Mucosa of descending colon (tissue), 3 donors: ENCODE measurements at regions not wholly inside any gene's neighbourhood (a gene's known extent, or its start where the extent isn't known, plus 50 kb on each side); places are given as distances from the start of the nearest gene placed in this dataset.

Experiments used
- ATAC-seq: fragments of 200-7000 bp; cut with Tn5 transposase; one replicate; pipeline ENCODE4 v1.9.1; 2020; ENCODE audit warnings: mild to moderate bottlenecking, moderate library complexity
- DNase-seq, 3 donors: peaks; one replicate each; pipeline ENCODE4 v3.0.0-alpha.2; 2020
- H3K36me3 ChIP-seq: fragments of 200-600 bp; one replicate; pipeline ENCODE4 v1.8.0; 2021; ENCODE audit warnings: low read depth, mild to moderate bottlenecking
- H3K4me1 ChIP-seq: fragments of 200-600 bp; one replicate; pipeline ENCODE4 v1.8.0; 2021; ENCODE audit warnings: low read depth, mild to moderate bottlenecking
- H3K4me3 ChIP-seq: fragments of 200-600 bp; one replicate; pipeline ENCODE4 v1.8.0; 2021; ENCODE audit warnings: mild to moderate bottlenecking
- H3K9me3 ChIP-seq: fragments of 200-600 bp; one replicate; pipeline ENCODE4 v1.8.0; 2021; ENCODE audit warnings: mild to moderate bottlenecking
- CTCF ChIP-seq: fragments of 200-600 bp; IDR thresholded peaks from one replicate; pipeline ENCODE4 v1.8.0; 2022; ENCODE audit warnings: antibody characterized with exemption, mild to moderate bottlenecking
- intact Hi-C, 2 donors: fragments of 100-400 bp; cut with DNase I in 1 of 2; cut with micrococcal nuclease in 1 of 2; formaldehyde crosslinking; loops; one replicate each; pipeline versions ENCODE4 v1.11.0 to v1.11.1; 2022; cut with DNase I, micrococcal nuclease
- donor health status: DM: no; HTN: no; CAD: no; lungs with moderate emphysema.
- donor health status: DM: no; HTN: no; CAD: no.
- donor health status: DM: no; HTN: yes; CAD: no.

GRCh38 chrX:30965767-30966166 is 76.7 kb upstream of the TAB3 start:
- no peak for TF ChIP-seq CTCF

GRCh38 chrX:30961387-30962174 is 72.5 kb upstream of the TAB3 start:
- H3K4me3 ChIP-seq = no peak overlapping the region
- no peaks in the 10 kb centered on the region for H3K9me3 ChIP-seq
- DNase-seq = peak in 1 of 3 donors; percentile 7
- TF ChIP-seq CTCF = no peak
- H3K4me1 ChIP-seq = peaks cover 3% of the 10 kb centered on the region
- intact Hi-C loops = no loop called here
- ATAC-seq = peak; percentile 76
- no peaks in the 10 kb centered on the region for H3K36me3 ChIP-seq

More at GRCh38 chrX:30965767-30966166, 76.7 kb upstream of the TAB3 start:
- no peak for DNase-seq
- H3K9me3 ChIP-seq = no peaks in the 10 kb centered on the region
- no peak overlapping the region for H3K4me3 ChIP-seq
- intact Hi-C loops = no loop called here
- H3K36me3 ChIP-seq = no peaks in the 10 kb centered on the region
- H3K4me1 ChIP-seq = peaks cover 3% of the 10 kb centered on the region
- no peak for ATAC-seq

GRCh38 chrX:30957753-30958152 is 68.7 kb upstream of the TAB3 start:
- no peak overlapping the region for H3K4me3 ChIP-seq
- H3K36me3 ChIP-seq = no peaks in the 10 kb centered on the region
- intact Hi-C loops = no loop called here
- no peak for TF ChIP-seq CTCF
- peak; percentile 88 for ATAC-seq
- H3K4me1 ChIP-seq = peaks cover 3% of the 10 kb centered on the region
- no peaks in the 10 kb centered on the region for H3K9me3 ChIP-seq
- DNase-seq = peak in 1 of 3 donors; percentile 16

- DNase-seq (no peak), ATAC-seq (no peak)
- intact Hi-C loops = no loop called here
- Histone ChIP-seq H3K4me3 (no peak overlapping the region), H3K9me3 (no peaks in the 10 kb centered on the region), H3K4me1 (no peaks in the 10 kb centered on the region), H3K36me3 (no peaks in the 10 kb centered on the region)
- TF ChIP-seq CTCF = no peak
These were observed 66.6 kb upstream of the TAB3 start for GRCh38 chrX:30955687-30956086.

GRCh38 chrX:30951003-30951402 is 61.9 kb upstream of the TAB3 start:
- no peak overlapping the region for H3K4me3 ChIP-seq
- DNase-seq (no peak), ATAC-seq (peak; percentile 57)
- no peak for TF ChIP-seq CTCF
- H3K36me3 ChIP-seq = no peaks in the 10 kb centered on the region
- H3K9me3 ChIP-seq = no peaks in the 10 kb centered on the region
- H3K4me1 ChIP-seq = no peaks in the 10 kb centered on the region
- intact Hi-C loops = no loop called here
